NB4 (cell line): ENCODE measurements at regions not wholly inside any gene's neighbourhood (a gene's known extent, or its start where the extent isn't known, plus 50 kb on each side); places are given as distances from the start of the nearest gene placed in this dataset.

Source experiments
- CTCF ChIP-seq: IDR thresholded peaks from one replicate; pipeline ENCODE4 v1.5.1; 2012; ENCODE audit warnings: low read depth, low read length
- MYC ChIP-seq: IDR thresholded peaks from 2 replicates; pipeline ENCODE4 v1.6.1; 2011; ENCODE audit warnings: low read depth, low read length
- POLR2A ChIP-seq: IDR thresholded peaks from 2 replicates; pipeline ENCODE4 v1.6.1; 2011; ENCODE audit warnings: mild to moderate bottlenecking; ENCODE audit not compliant: insufficient read length; ENCODE audit errors: extremely low read depth
- TF ChIP-seq, protein P1 (sequence below): IDR thresholded peaks from 2 replicates; pipeline ENCODE4 v1.6.1; 2011; ENCODE audit warnings: low read depth, low read length

- no peak for TF ChIP-seq CTCF
- no peak for TF ChIP-seq POLR2A
- TF ChIP-seq, protein P1, sequence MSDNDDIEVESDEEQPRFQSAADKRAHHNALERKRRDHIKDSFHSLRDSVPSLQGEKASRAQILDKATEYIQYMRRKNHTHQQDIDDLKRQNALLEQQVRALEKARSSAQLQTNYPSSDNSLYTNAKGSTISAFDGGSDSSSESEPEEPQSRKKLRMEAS = no peak
- no peak for TF ChIP-seq MYC
Measured at GRCh38 chr11:69959461-69959860, 118.7 kb upstream of the ANO1 start.
